T follicular helper cell (primary cell): ENCODE measurements at regions not wholly inside any gene's neighbourhood (a gene's known extent, or its start where the extent isn't known, plus 50 kb on each side); places are given as distances from the start of the nearest gene placed in this dataset.

Experiments used
- DNase-seq: peaks from one replicate; pipeline ENCODE4 v3.0.0-alpha.2; 2020; ENCODE audit warnings: low read depth

DNA sequence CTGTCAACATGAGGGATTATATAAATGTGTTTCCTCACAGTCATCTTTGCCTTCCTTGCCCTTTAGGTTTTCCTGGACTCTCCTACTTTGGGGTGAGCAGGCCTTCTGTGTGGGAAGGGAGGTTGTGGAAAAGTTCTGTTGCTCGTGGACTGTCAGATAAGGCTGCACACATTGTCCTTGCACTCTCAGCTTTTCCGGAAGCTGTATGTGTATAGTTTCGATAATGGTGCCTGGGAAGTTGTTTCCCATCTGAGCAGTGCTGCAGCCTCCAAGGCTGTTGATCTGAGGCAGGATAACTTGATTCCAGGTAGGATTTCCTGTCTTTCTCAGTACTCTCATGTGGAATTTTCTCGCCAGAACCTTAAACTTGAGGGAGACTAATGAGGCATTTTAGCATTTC is 297.8 kb upstream of the AZI2 start:
- no peak for DNase-seq

DNA sequence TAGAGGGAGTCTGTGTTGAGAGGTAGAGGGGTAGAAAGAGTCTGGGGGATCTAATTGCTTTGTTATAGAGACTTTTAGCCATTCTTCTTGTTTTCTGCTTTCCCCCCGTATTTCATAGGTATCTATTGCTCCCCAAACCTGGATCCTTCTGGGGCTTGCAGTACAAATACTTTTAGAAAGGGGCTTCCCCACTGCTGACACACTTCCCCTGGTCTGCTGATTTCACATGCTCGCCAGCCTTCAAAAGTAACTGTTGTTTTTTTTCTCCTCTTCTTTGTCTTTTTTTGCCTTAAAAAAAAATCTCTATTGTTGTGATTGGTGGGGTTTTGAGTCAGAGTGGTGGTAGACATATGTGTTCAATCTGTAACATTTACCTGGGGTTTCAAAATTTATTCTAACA is 300.6 kb upstream of the AZI2 start:
- no peak for DNase-seq

DNA sequence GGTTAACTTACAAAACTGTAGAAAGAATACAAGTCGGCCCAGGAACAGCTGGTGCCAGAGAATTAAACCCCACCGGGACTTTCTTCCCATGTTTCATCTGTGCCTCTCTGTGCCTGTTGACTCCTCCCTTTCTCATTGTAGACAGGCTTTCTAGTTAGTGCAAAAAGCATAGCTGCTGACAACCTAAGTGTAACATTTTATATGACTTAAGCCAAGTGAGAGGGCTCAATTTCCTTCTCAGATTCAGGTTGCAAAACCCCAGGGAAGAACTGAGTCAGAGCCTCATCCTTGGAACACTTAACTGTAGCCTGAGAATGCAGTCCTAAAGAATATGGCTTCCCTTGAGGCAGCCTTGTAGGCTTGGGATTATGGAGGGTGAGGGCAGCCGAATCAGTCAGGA is 302.5 kb upstream of the AZI2 start:
- no peak for DNase-seq

DNA sequence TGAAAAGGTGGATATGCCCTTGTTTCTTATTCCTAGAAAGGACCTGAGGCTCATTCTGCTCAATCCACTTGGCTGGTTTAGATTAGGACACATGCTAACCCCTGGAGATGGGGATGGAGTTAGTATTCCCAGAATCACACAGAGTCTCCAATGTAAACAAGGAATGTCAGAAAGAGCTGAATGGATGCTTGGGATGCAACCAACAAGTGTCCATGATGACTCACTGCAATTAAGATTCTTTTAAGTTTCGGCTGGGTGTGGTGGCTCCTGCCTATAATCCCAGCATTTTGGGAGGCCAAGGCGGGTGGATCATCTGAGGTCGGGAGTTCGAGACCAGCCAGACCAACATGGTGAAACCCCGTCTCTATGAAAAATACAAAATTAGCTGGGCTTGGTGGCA is 315.5 kb upstream of the AZI2 start:
- DNase-seq: no peak

DNA sequence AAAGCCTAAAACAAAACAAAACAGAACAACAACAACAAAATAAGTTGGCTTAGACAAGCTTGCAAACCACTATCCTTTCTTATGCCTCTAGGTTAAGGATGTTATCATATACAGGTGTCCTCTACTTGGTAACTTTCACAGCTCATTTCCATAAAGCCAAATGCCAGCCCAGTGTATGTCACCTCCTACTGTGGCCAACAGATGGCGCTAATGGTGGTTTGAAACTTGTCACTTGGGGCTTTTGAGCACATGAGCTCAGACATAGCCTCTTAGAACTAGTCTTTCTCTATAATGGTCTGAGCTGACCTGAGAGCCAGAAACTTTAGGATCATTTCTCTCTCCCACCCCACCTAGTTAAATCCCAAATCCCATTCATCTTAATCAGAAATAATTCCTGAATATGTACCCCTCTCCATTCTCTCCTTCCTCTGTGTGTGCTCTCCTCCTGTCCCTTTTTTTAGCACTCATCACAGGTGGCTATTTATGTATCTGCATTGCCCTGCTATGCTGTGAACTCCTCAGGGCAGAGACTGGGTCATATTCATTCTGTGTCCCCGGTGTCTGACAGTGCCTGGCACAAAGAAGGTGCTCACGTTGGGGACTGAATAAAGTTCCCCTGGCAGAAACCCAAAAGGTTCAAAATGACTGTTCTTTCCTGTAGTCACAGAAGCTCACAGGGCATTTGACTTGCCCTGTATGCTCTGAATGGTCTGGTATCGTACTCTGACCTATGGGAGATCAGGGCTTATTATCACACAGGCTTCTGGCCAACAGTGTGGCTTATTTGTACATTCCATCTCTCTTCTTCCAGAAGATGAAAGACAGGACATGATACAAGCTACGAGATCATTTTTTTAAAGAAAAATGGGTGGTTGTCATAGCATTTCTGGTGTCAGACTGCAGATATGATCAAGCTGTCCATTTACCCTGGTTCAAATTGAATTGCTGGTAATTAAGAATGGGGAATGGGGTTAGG is 319.3 kb upstream of the AZI2 start:
- peak; percentile 2 for DNase-seq

DNA sequence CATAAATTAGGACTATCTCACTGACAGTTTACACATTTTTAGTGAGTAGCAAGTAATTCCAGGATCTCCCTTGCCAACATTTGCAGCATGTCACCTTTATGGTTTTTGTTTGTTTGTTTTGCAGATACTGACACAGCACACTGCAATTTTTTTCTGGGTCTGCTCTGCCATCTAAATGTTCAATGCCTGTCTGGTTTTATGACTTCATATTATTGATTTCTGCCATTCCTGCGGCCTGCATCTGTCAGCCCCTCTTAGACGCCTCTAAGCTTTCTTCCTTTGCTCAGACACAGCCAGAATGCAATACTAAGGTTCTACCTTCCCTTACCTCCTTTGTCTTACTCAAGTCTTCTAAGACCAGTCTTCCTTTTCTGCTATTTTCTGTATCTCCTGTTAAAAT is 321.2 kb upstream of the AZI2 start:
- DNase-seq: no peak

DNA sequence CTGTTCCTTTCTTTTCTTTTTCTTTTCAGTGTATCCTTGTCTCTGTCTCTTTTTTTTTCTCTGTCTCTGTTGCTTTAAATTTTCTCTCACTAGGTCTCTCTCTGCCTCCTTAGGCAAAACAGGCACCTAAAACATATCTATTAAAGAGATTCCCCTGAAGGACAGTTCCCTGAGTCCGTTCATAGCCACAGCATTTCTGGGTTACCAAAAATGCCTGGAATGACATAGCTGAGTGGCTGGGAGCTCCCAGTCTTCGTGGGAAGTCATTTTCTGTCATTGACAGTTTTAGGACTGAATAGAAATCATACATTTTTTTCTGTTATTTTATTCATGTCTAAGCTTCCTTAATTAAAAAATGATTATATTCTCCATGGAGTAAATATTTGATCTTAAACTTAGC is 323.8 kb upstream of the AZI2 start:
- DNase-seq: no peak

DNA sequence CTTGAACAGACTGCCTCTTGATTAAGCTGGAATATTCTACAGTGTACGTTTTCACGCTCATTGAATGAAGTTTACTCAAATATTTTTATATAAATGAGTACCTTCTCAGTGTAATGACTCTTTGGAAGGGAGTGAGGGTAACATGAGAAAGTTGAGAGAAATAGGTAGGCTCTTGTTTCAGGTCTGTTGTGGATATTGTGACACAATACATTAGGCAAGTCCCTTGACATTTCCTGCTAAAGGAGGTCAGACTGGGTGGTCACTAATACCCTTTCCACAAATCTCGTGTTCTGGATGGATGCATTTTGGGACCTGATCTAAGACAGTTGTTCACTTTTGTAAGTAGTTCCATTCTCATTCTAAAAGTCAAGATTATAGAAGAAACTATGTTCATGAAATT is 324.8 kb upstream of the AZI2 start:
- DNase-seq: no peak

DNA sequence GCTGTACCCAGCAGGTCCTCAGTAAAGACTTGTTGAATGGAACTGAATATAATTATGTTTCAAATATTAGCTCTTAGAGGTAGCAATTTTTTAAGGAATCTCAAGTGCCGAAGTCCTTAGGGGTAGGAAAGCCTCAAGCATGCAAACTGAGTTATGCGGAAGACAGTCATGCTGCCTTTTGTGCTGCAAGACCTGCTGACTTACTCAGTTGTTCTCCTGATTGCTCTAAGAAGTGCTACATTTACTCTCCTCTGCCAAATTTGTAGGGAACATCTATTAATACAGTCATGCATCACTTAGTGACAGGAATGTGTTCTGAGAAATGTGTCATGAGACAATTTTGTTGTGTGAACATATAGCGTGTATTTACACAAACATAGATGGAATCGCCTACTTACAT is 325.6 kb upstream of the AZI2 start:
- DNase-seq: no peak

DNA sequence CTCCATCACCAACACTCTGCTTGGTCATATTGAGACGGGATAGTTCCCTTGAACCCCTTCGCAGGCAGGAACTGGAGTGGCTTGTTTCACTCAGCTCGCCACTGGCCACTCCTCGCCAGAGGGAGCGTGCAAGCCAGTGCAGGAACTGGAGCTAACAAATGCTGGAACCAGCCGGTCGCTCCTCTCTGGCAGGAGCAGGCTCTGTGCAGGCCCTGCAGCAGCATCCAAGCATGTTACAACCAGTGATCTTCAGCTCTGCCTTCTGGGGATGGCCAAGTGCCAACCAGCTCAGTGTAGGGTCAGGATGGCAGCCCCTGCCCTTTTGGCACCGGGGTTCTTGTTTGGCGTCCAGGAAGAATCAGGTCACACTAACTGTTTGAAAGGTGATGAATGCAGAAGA is 329.0 kb upstream of the AZI2 start:
- no peak for DNase-seq

DNA sequence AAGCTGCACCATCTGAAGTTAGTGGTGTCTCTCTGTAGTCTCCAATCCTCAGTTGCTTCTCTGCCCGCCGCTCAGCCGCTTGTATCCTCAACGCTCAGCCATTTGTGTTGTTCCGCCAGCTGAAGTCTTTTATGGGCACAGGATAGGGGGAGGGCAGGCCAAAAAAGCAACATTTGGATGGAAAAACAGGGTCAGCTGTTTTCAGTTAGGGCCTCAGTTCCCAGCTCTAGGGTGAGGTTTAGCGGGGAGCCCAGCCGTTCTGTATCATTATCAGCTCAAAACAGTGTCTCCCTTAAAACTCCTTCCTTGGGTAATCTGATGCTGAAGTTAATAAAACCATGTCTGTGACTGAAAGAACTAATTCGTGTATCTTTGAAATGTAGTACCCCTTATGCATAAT is 329.5 kb upstream of the AZI2 start:
- no peak for DNase-seq

DNA sequence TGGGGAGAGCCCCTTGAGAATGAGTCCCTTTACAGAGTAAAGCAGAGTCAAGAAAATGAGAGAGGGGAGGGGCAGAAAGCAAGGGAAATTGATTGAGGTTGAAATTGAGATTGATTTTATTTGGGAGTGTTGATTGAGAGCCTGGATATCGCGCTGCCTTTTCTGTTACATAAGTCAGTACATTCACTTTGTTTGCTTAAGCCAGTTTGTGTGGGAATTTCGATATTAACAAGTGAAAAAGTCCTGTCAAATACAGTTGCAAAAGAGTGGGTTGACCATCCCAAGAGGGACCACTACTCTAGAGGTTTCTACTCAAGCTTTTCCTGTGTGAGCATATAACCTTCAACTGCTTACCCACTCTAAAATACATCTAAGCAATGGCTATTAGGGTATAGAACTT is 331.4 kb upstream of the AZI2 start:
- DNase-seq: no peak

DNA sequence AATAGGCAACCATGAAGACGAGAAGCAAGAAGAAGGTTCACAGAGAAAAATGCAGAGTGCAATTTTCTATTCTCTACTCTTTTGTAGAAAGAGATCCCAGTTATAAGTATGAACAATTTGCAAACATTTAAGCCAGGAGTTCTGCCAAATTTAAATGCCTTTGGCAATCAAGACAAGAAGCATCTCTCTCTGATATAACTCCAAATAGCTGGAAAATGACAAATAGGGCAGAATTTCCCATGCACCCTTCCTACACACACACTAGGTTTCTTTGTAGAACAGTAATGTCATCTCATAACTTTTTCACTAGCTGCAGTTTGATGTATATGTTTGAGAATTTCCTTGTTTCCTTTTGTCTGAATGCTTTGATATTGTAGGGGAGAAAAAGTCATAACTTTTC is 333.5 kb upstream of the AZI2 start:
- DNase-seq: no peak

DNA sequence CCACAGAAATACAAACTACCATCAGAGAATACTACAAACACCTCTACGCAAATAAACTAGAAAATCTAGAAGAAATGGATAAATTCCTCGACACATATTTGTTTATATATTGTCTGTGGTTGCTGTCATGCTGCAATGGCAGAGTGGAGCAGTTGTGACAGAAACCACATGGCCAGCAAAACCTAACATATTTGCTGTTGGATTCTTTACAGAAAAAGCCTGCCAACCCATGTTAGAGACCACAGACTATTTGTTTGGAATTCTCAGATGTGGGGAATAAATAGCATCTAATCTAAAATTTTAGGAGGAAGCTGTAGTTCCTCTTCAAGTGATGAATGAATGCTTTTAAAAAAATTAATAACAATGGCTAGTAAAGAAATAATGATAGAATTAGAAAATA is 341.6 kb upstream of the AZI2 start:
- DNase-seq: no peak

DNA sequence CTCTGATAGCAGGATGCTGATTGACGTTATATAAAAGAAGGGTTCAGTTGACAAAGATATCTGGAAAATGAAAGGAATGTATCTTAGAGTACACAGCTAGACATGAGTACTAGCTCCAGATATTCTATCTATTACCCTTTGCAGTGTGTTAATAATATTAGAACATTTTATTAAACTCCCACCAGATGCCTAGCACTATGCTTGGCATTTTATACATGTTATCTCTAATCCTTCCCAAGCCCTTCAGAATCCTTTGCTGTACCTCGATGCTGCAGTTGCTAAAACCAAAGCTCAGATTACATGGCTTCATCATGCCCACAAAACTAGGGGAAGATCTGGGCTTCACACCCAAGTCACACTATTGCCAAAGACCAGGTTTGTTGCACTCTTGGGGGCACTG is 350.1 kb upstream of the AZI2 start:
- no peak for DNase-seq

DNA sequence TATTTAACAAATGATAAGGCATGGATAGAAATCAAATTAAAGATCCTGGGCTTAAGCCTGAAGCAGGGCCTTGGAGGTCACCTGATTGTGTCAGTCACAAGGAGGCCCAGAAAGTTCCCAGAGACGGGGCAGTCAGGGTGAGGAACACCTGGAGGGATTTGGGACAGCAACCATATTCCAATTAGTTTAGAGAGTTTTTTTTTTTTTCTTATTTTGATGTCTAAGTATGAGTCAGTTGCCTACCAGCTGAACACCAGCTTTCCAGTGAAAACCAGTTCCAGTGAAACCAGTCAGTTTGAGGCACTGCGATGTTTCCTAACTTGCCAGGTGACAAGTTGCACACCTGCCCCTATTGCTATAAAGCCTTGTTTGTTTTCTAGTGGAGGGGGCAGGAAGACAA is 350.7 kb upstream of the AZI2 start:
- DNase-seq: no peak

DNA sequence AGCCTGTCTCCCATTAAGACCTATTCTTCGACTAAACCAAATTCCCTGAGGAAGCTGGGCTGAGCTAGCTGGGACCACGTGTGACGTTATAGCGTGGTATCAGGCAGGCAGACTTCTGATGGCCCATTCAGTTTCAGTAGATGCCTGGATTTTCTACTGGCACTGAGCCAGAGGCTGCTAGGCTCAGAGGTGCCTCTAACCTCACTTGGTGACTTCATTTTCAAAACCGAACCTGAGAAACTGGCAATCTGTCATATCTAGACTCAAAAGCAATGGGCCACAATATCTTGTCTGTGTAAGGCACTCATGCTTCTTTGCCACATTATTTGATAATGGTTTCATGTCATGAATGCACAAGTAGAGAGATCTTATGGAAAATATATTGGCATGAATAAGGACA is 352.1 kb upstream of the AZI2 start:
- no peak for DNase-seq

DNA sequence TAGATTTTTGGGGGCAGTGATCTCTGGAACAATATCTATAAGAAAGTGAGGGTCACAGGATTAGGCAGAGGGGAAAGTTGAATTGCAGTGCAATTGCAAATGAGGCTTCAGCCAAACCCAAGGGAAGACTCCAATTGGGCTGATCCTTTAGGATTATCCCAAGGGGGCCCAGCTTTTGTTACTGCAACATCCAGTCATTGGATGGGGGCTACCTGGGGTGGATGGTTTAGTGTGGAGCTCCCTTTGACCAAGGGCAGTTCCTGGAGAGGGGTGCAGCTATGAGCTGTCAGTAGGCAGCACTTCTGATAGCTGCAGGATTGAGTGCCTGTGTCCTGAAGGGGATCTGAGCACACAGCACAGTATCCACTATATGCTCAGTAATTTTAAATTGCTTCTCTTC is 355.2 kb upstream of the AZI2 start:
- DNase-seq: no peak

DNA sequence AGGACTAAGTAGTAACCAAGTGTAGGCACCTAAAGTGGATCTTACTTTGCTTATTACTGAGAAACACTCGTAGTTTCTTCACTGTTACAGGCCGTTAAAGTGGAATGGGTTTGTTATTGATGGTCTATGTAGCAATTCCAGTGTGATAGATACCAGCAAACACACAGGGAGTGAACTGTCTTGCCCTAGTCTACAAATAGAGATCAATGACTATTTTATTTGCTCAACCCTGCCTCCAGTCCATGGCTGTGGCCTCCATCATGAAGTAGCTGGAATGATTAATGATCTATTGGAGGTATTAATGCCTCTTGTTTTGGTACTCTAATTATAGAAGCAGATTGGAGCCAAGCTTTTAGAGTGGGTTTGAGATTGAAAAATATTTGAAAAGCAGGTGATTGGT is 362.7 kb upstream of the AZI2 start:
- no peak for DNase-seq

DNA sequence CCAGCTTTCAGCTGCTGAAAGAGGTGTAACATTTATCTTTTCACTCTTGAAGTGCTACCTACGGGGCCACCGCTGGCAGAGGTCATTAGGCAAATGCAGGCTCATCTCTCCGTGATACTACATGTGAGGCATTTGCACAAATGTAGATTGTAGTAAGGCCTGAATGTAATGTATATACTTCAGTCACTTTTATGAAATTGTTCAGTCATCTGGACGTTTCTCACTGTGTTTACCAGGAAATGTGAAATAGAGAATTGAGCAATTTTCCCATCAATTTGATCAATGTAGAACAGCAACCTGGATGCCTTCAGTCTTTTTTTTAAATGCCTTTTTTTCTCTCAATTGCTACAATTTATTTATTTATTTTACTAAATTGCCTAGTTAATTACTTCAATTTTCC is 368.3 kb upstream of the AZI2 start:
- DNase-seq: no peak

DNA sequence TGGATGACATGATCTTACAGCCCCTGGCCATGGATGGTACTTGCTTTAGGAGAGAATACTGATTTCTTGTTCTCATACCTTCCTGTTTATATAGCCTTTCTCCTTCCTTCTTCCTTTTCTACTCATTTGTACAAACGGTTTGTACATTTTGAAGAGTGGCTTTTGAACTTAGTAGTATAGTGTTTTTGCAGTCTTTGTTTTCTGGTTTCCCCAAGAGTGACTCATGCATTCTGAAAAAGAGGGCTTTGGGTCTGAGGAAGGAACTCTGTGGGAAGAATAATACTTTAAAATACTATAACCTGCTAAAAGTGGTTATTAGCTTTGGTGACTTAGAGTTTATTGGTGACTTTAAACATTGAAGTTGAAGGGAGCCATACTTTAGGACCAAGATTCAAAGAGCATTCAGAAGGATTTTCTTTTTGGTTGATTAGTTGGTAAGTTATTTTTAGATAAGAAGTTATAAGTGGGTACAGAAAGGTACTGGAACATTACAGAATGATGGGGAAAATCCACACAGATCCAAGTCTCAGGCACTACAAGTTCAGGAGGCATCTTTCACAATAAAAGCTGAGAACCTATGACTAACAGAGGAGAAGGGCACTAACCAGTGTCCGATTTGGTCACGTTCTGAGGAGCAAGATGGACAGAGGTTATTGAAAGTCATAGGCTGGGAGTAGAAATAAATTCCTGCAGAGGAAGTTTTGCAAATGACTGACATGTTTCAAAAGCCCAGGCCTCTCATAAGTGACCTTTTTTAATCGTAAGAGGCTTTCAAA is 369.6 kb upstream of the AZI2 start:
- DNase-seq: no peak

DNA sequence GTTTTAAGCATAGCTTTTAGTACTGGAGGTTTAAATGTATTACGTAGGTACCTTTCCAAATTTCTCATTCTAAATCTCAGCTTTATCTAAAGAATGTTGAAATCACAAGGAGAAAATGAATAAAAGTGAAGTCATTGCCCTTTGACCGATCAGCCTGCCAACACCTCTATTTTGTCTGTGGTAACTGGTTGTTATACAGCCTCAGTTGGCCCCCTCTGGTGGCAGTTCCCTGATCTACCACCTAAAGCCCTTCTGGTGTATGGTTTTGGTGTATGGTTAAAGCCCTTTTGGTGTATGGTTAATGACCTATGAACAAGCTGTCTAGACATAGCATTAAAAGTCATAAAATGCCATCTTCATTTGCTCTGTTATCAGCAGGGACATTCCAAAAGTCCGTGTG is 378.2 kb upstream of the AZI2 start:
- DNase-seq: no peak

DNA sequence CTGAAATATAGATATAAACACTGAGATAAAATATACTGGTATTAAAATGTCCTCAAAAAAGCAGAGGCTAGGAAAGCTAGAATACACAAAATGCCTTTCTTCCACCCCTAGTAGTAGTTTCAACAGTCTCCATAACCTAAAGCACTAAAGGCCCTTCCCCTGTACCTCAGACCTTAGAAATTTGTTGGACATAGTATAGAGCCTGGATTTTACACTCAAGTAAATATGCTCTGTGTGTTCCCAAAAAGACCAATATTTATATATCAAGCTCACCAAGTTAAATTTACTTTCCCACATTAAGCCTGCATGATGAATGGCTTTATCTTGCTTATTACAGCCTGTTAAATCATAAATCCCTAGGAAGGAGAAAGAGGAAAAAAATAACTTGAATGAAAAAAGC is 378.7 kb upstream of the AZI2 start:
- DNase-seq: no peak
